Body of pancreas (tissue), 4 donors: ENCODE measurements at regions not wholly inside any gene's neighbourhood (a gene's known extent, or its start where the extent isn't known, plus 50 kb on each side); places are given as distances from the start of the nearest gene placed in this dataset.

Experiments
- CTCF ChIP-seq, 7 experiments: fragments of 450-650 bp in 4 of 7; fragments of 200-600 bp in 3 of 7; sonication (generic) in 3 of 7; IDR thresholded peaks; one replicate each; pipeline ENCODE4 v1.5.1; 2016 to 2019; ENCODE audit warnings: antibody characterized with exemption in 7 of 7
- POLR2A ChIP-seq, 3 donors: fragments of 450-650 bp; IDR thresholded peaks; one replicate each; pipeline ENCODE4 v1.6.1; 2016; ENCODE audit warnings: antibody characterized with exemption in 3 of 3, mild to moderate bottlenecking in 2 of 3

DNA sequence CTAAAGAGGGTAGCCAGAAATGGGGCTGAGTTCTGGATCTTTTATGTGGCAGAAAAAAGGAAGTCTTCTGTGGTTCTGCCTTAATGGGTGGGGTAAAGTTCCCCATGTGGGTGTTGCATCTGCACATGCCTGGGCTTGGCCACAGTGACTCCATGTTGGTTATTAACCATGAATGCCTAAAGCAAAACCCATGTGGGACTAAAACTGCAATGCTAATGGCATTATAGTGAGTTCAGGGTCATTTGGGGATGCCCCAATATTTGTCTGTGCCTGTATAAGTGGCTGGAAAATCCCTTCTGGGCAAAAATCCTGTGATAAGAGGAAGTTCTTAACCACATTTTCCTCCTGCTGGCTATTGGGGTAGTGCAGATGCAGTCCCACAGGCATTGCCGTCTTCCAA, 857.4 kb downstream of the FAT4 start:
- TF ChIP-seq CTCF (IDR thresholded peaks at IDR 0.05) (no peak), POLR2A (IDR thresholded peaks at IDR 0.05) (no peak)
